GM19372 (cell line): ENCODE measurements at regions not wholly inside any gene's neighbourhood (a gene's known extent, or its start where the extent isn't known, plus 50 kb on each side); places are given as distances from the start of the nearest gene placed in this dataset.

Experiments
- ATAC-seq: cut with Tn5 transposase; IDR thresholded peaks from one replicate; pipeline ENCODE4 v1.9.1; 2021; ENCODE audit warnings: mild to moderate bottlenecking, low read depth, moderate library complexity; ENCODE audit not compliant: unreplicated experiment

- no peak for ATAC-seq
Observed at GRCh38 chr5:68405784-68406743, 190.5 kb downstream of the PIK3R1 start.

- ATAC-seq = peak; percentile 84
Observed at GRCh38 chr5:68406767-68407241, 191.2 kb downstream of the PIK3R1 start.

GRCh38 chr5:68407311-68408239 is 192.0 kb downstream of the PIK3R1 start:
- no peak for ATAC-seq

GRCh38 chr5:68408345-68408871 is 192.9 kb downstream of the PIK3R1 start:
- no peak for ATAC-seq

- ATAC-seq = no peak
Observed at GRCh38 chr5:68409259-68409658, 193.7 kb downstream of the PIK3R1 start.

GRCh38 chr5:68411161-68411560 is 195.6 kb downstream of the PIK3R1 start:
- ATAC-seq = no peak

GRCh38 chr5:68415177-68416085 is 199.9 kb downstream of the PIK3R1 start:
- ATAC-seq = no peak

GRCh38 chr5:68416714-68417113 is 201.2 kb downstream of the PIK3R1 start:
- ATAC-seq = no peak

GRCh38 chr5:68418201-68418600 is 202.6 kb downstream of the PIK3R1 start:
- no peak for ATAC-seq

- ATAC-seq = no peak
Observed at GRCh38 chr5:68418680-68419079, 203.1 kb downstream of the PIK3R1 start.

GRCh38 chr5:68419081-68419636 is 203.6 kb downstream of the PIK3R1 start:
- ATAC-seq = no peak

- ATAC-seq = no peak
Observed at GRCh38 chr5:68419637-68420452, 204.3 kb downstream of the PIK3R1 start.

- no peak for ATAC-seq
Observed at GRCh38 chr5:68420476-68421344, 205.2 kb downstream of the PIK3R1 start.

GRCh38 chr5:68421485-68422220 is 206.1 kb downstream of the PIK3R1 start:
- ATAC-seq = no peak

GRCh38 chr5:68423154-68423811 is 207.7 kb downstream of the PIK3R1 start:
- no peak for ATAC-seq

GRCh38 chr5:68424799-68425537 is 209.4 kb downstream of the PIK3R1 start:
- peak; percentile 73 for ATAC-seq
